ENCODE measurements at regions not wholly inside any gene's neighbourhood (a gene's known extent, or its start where the extent isn't known, plus 50 kb on each side); places are given as distances from the start of the nearest gene placed in this dataset.
"Not testable (repeated sequence)": the region's sequence is repeated elsewhere in the genome, so short reads cannot be mapped to it uniquely, and the experiment has no call there.

GRCh38 chr20:56689318-56689717 lies 60.2 kb downstream of the TFAP2C start:
- Mint-ChIP-seq H3K4me1 (no peaks in the 10 kb centered on the region), H3K36me3 (ENCODE audit: low read depth) (no peaks in the 10 kb centered on the region), H3K27ac (no peak overlapping the region), H3K4me3 (no peak overlapping the region), H3K9me3 (no peaks in the 10 kb centered on the region), H3K27me3 (no peaks in the 10 kb centered on the region)
- intact Hi-C loops (cut with micrococcal nuclease), result no loop called here
- no peak for DNase-seq

GRCh38 chr20:56689852-56690485 lies 60.9 kb downstream of the TFAP2C start:
- H3K27me3 Mint-ChIP-seq, result no peaks in the 10 kb centered on the region
- H3K4me3 Mint-ChIP-seq, result no peak overlapping the region
- H3K9me3 Mint-ChIP-seq, result no peaks in the 10 kb centered on the region
- intact Hi-C loops (cut with micrococcal nuclease), result no loop called here
- no peak overlapping the region for H3K27ac Mint-ChIP-seq
- no peaks in the 10 kb centered on the region for H3K4me1 Mint-ChIP-seq
- H3K36me3 Mint-ChIP-seq (ENCODE audit: low read depth), result no peaks in the 10 kb centered on the region
- DNase-seq, result no peak

- Mint-ChIP-seq H3K36me3 (ENCODE audit: low read depth) (no peaks in the 10 kb centered on the region), H3K9me3 (no peaks in the 10 kb centered on the region), H3K27me3 (no peaks in the 10 kb centered on the region), H3K4me1 (no peaks in the 10 kb centered on the region), H3K27ac (no peak overlapping the region), H3K4me3 (no peak overlapping the region)
- intact Hi-C loops (cut with micrococcal nuclease), result no loop called here
- DNase-seq, result no peak
Observed at GRCh38 chr20:56690531-56691175, 61.5 kb downstream of the TFAP2C start.

GRCh38 chr20:56691325-56691998 lies 62.4 kb downstream of the TFAP2C start:
- Mint-ChIP-seq H3K4me1 (no peaks in the 10 kb centered on the region), H3K27ac (no peak overlapping the region), H3K27me3 (no peaks in the 10 kb centered on the region), H3K4me3 (no peak overlapping the region), H3K9me3 (no peaks in the 10 kb centered on the region), H3K36me3 (ENCODE audit: low read depth) (no peaks in the 10 kb centered on the region)
- intact Hi-C loops (cut with micrococcal nuclease), result no loop called here
- DNase-seq, result no peak

- no peaks in the 10 kb centered on the region for H3K36me3 Mint-ChIP-seq (ENCODE audit: low read depth)
- no peaks in the 10 kb centered on the region for H3K9me3 Mint-ChIP-seq
Observed at GRCh38 chr20:56693217-56693616, 64.1 kb downstream of the TFAP2C start.

GRCh38 chr20:56697476-56697875 lies 68.4 kb downstream of the TFAP2C start:
- intact Hi-C loops (cut with micrococcal nuclease), result no loop called here
- no peak overlapping the region for H3K27ac Mint-ChIP-seq
- no peak overlapping the region for H3K4me3 Mint-ChIP-seq
- no peaks in the 10 kb centered on the region for H3K4me1 Mint-ChIP-seq
- H3K27me3 Mint-ChIP-seq, result no peaks in the 10 kb centered on the region
- H3K36me3 Mint-ChIP-seq (ENCODE audit: low read depth), result no peaks in the 10 kb centered on the region
- DNase-seq, result no peak
- H3K9me3 Mint-ChIP-seq, result no peaks in the 10 kb centered on the region

More at GRCh38 chr20:56693217-56693616, 64.1 kb downstream of the TFAP2C start:
- no peaks in the 10 kb centered on the region for H3K27me3 Mint-ChIP-seq
- no peak overlapping the region for H3K4me3 Mint-ChIP-seq
- intact Hi-C loops (cut with micrococcal nuclease), result no loop called here
- H3K4me1 Mint-ChIP-seq, result no peaks in the 10 kb centered on the region
- H3K27ac Mint-ChIP-seq, result no peak overlapping the region
- DNase-seq, result no peak

- Mint-ChIP-seq H3K27ac (no peak overlapping the region), H3K4me3 (no peak overlapping the region), H3K27me3 (no peaks in the 10 kb centered on the region), H3K9me3 (no peaks in the 10 kb centered on the region), H3K36me3 (ENCODE audit: low read depth) (no peaks in the 10 kb centered on the region), H3K4me1 (no peaks in the 10 kb centered on the region)
- intact Hi-C loops (cut with micrococcal nuclease), result no loop called here
- DNase-seq, result no peak
Observed at GRCh38 chr20:56698297-56698696, 69.2 kb downstream of the TFAP2C start.

GRCh38 chr20:56698749-56699148 lies 69.6 kb downstream of the TFAP2C start:
- no peaks in the 10 kb centered on the region for H3K4me1 Mint-ChIP-seq
- DNase-seq, result no peak
- H3K4me3 Mint-ChIP-seq, result no peak overlapping the region
- intact Hi-C loops (cut with micrococcal nuclease), result no loop called here
- H3K27ac Mint-ChIP-seq, result no peak overlapping the region
- H3K27me3 Mint-ChIP-seq, result no peaks in the 10 kb centered on the region
- H3K36me3 Mint-ChIP-seq (ENCODE audit: low read depth), result no peaks in the 10 kb centered on the region
- H3K9me3 Mint-ChIP-seq, result no peaks in the 10 kb centered on the region

GRCh38 chr20:56702931-56703840 lies 74.1 kb downstream of the TFAP2C start:
- H3K4me3 Mint-ChIP-seq, result no peak overlapping the region
- no peaks in the 10 kb centered on the region for H3K4me1 Mint-ChIP-seq
- H3K36me3 Mint-ChIP-seq (ENCODE audit: low read depth), result no peaks in the 10 kb centered on the region
- no peak for DNase-seq
- no peaks in the 10 kb centered on the region for H3K27me3 Mint-ChIP-seq
- intact Hi-C loops (cut with micrococcal nuclease), result no loop called here
- H3K27ac Mint-ChIP-seq, result no peak overlapping the region
- H3K9me3 Mint-ChIP-seq, result peaks cover 4% of the 10 kb centered on the region

- Mint-ChIP-seq H3K4me1 (no peaks in the 10 kb centered on the region), H3K9me3 (peaks cover 4% of the 10 kb centered on the region), H3K27me3 (no peaks in the 10 kb centered on the region), H3K4me3 (no peak overlapping the region), H3K27ac (no peak overlapping the region), H3K36me3 (ENCODE audit: low read depth) (no peaks in the 10 kb centered on the region)
- intact Hi-C loops (cut with micrococcal nuclease), result no loop called here
- DNase-seq, result no peak
Observed at GRCh38 chr20:56706867-56707360, 77.8 kb downstream of the TFAP2C start.

- intact Hi-C loops (cut with micrococcal nuclease), result no loop called here
- no peak for DNase-seq
- H3K4me3 Mint-ChIP-seq, result no peak overlapping the region
- H3K9me3 Mint-ChIP-seq, result peaks cover 4% of the 10 kb centered on the region
- no peaks in the 10 kb centered on the region for H3K4me1 Mint-ChIP-seq
- H3K27me3 Mint-ChIP-seq, result no peaks in the 10 kb centered on the region
- H3K36me3 Mint-ChIP-seq (ENCODE audit: low read depth), result no peaks in the 10 kb centered on the region
- H3K27ac Mint-ChIP-seq, result no peak overlapping the region
Observed at GRCh38 chr20:56708991-56709390, 79.9 kb downstream of the TFAP2C start.

GRCh38 chr20:56710125-56710524 lies 81.0 kb downstream of the TFAP2C start:
- intact Hi-C loops (cut with micrococcal nuclease), result no loop called here
- Mint-ChIP-seq H3K27me3 (no peaks in the 10 kb centered on the region), H3K9me3 (peaks cover 4% of the 10 kb centered on the region), H3K4me3 (no peak overlapping the region), H3K4me1 (no peaks in the 10 kb centered on the region), H3K27ac (no peak overlapping the region), H3K36me3 (ENCODE audit: low read depth) (no peaks in the 10 kb centered on the region)
- no peak for DNase-seq

- DNase-seq; H3K27ac Mint-ChIP-seq; H3K36me3 Mint-ChIP-seq (ENCODE audit: low read depth); H3K27me3 Mint-ChIP-seq; H3K4me3 Mint-ChIP-seq; intact Hi-C loops (cut with micrococcal nuclease); H3K9me3 Mint-ChIP-seq; H3K4me1 Mint-ChIP-seq: not testable (repeated sequence)
Observed at GRCh38 chr20:56710577-56710976, 81.5 kb downstream of the TFAP2C start.

GRCh38 chr20:56711018-56711417 lies 81.9 kb downstream of the TFAP2C start:
- intact Hi-C loops (cut with micrococcal nuclease), result no loop called here
- no peaks in the 10 kb centered on the region for H3K36me3 Mint-ChIP-seq (ENCODE audit: low read depth)
- H3K4me1 Mint-ChIP-seq, result no peaks in the 10 kb centered on the region
- no peak overlapping the region for H3K4me3 Mint-ChIP-seq
- DNase-seq, result no peak
- no peak overlapping the region for H3K27ac Mint-ChIP-seq
- H3K27me3 Mint-ChIP-seq, result no peaks in the 10 kb centered on the region
- H3K9me3 Mint-ChIP-seq, result peaks cover 1% of the 10 kb centered on the region

Data from activated CD4-positive, alpha-beta T cell treated with anti-CD3 and anti-CD28 coated beads, Interleukin-2, amount 10 ng/mL, durations not matched to agents 24 days and 14 days (primary cell).